GM23338 (cell line): ENCODE measurements at regions not wholly inside any gene's neighbourhood (a gene's known extent, or its start where the extent isn't known, plus 50 kb on each side); places are given as distances from the start of the nearest gene placed in this dataset.

ENCODE experiments used
- ATAC-seq: fragments of 200-7000 bp; cut with Tn5 transposase; 3 replicates; pipeline ENCODE4 v1.9.1; 2020
- DNase-seq: peaks from one replicate; pipeline ENCODE4 v3.0.0-alpha.2; 2015; ENCODE audit warnings: low spot score
- H2AFZ ChIP-seq: fragments of 200-600 bp; sonication (generic); 2 replicates; pipeline ENCODE4 v1.8.0; 2016; ENCODE audit warnings: antibody characterized with exemption, mild to moderate bottlenecking, moderate library complexity
- H3F3A ChIP-seq: fragments of 200-600 bp; sonication (generic); replicated peaks from 2 replicates; pipeline ENCODE4 v1.8.0; 2017; ENCODE audit warnings: antibody characterized with exemption, mixed run types, low read depth
- H3K27ac ChIP-seq: fragments of 200-600 bp; sonication (generic); 2 replicates; pipeline ENCODE4 v1.6.1; 2016; ENCODE audit warnings: low read depth
- H3K27me3 ChIP-seq: fragments of 200-600 bp; sonication (generic); 2 replicates; pipeline ENCODE4 v1.8.0; 2016; ENCODE audit warnings: mild to moderate bottlenecking, mixed run types, moderate library complexity; ENCODE audit not compliant: insufficient read depth
- H3K36me3 ChIP-seq: fragments of 200-600 bp; sonication (generic); 2 replicates; pipeline ENCODE4 v1.8.0; 2016; ENCODE audit warnings: mild to moderate bottlenecking; ENCODE audit not compliant: insufficient read depth
- H3K4me1 ChIP-seq: fragments of 200-600 bp; sonication (generic); 2 replicates; pipeline ENCODE4 v1.8.0; 2016; ENCODE audit warnings: mild to moderate bottlenecking, moderate library complexity; ENCODE audit not compliant: insufficient read depth
- H3K4me2 ChIP-seq: fragments of 200-600 bp; sonication (generic); 2 replicates; pipeline ENCODE4 v1.7.1; 2017; ENCODE audit warnings: mixed run types
- H3K4me3 ChIP-seq: fragments of 200-600 bp; sonication (generic); 2 replicates; pipeline ENCODE4 v1.6.1; 2016; ENCODE audit warnings: mixed run types
- H3K79me2 ChIP-seq: fragments of 200-600 bp; sonication (generic); replicated peaks from 2 replicates; pipeline ENCODE4 v1.8.0; 2017; ENCODE audit warnings: mild to moderate bottlenecking; ENCODE audit not compliant: insufficient read depth
- H3K9me2 ChIP-seq: fragments of 200-600 bp; sonication (generic); 2 replicates; pipeline ENCODE4 v1.8.0; 2017; ENCODE audit not compliant: insufficient read depth
- H4K20me1 ChIP-seq: fragments of 200-600 bp; sonication (generic); replicated peaks from 2 replicates; pipeline ENCODE4 v1.8.0; 2017; ENCODE audit warnings: mild to moderate bottlenecking; ENCODE audit not compliant: insufficient read depth
- H3K27ac Mint-ChIP-seq: 2 replicates; pipeline ENCODE4 v1.8.0; 2020; ENCODE audit warnings: inconsistent platforms, mild to moderate bottlenecking, moderate library complexity, mixed read lengths
- H3K27me3 Mint-ChIP-seq: 3 replicates; pipeline ENCODE4 v1.8.0; 2022; ENCODE audit warnings: low read depth, mild to moderate bottlenecking, moderate library complexity, mixed read lengths, inconsistent platforms; ENCODE audit not compliant: insufficient read depth, poor library complexity
- H3K36me3 Mint-ChIP-seq: 3 replicates; pipeline ENCODE4 v1.8.0; 2021; ENCODE audit warnings: low read depth, mild to moderate bottlenecking, inconsistent platforms, moderate library complexity, mixed read lengths
- H3K4me1 Mint-ChIP-seq: 3 replicates; pipeline ENCODE4 v1.8.0; 2020; ENCODE audit warnings: mild to moderate bottlenecking, inconsistent platforms, mixed read lengths
- H3K4me3 Mint-ChIP-seq: 3 replicates; pipeline ENCODE4 v1.8.0; 2021; ENCODE audit warnings: moderate library complexity, mild to moderate bottlenecking, inconsistent platforms, mixed read lengths
- H3K9me3 Mint-ChIP-seq: 3 replicates; pipeline ENCODE4 v1.8.0; 2020; ENCODE audit warnings: moderate library complexity, mild to moderate bottlenecking, inconsistent platforms, mixed read lengths
- CREB1 ChIP-seq: fragments of 250-450 bp; sonication (Bioruptor Pico); IDR thresholded peaks from 2 replicates; pipeline ENCODE4 v1.5.0; 2020; ENCODE audit warnings: low read depth, mild to moderate bottlenecking, moderate library complexity
- EZH2 ChIP-seq: fragments of 200-600 bp; sonication (generic); IDR thresholded peaks from one replicate; pipeline ENCODE4 v1.8.0; 2017; ENCODE audit warnings: antibody characterized with exemption, mild to moderate bottlenecking, low read depth; ENCODE audit not compliant: unreplicated experiment
- EZH2phosphoT487 ChIP-seq: fragments of 200-600 bp; sonication (generic); IDR thresholded peaks from one replicate; pipeline ENCODE4 v1.8.1; 2018; ENCODE audit warnings: antibody characterized with exemption; ENCODE audit not compliant: unreplicated experiment
- JUNB ChIP-seq: IDR thresholded peaks from one replicate; pipeline ENCODE4 v1.6.1; 2016; ENCODE audit warnings: antibody characterized with exemption; ENCODE audit not compliant: unreplicated experiment
- NANOG ChIP-seq: IDR thresholded peaks from 2 replicates; pipeline ENCODE4 v1.6.1; 2016; ENCODE audit warnings: antibody characterized with exemption, borderline replicate concordance
- POLR2AphosphoS5 ChIP-seq: IDR thresholded peaks from 2 replicates; pipeline ENCODE4 v1.6.1; 2016; ENCODE audit warnings: antibody characterized with exemption, low read depth
- STAT1 ChIP-seq: IDR thresholded peaks from one replicate; pipeline ENCODE4 v1.6.1; 2016; ENCODE audit warnings: antibody characterized with exemption; ENCODE audit not compliant: unreplicated experiment
- ZNF114 ChIP-seq: fragments of 250-450 bp; sonication (Bioruptor Pico); IDR thresholded peaks from 2 replicates; pipeline ENCODE4 v1.5.0; 2020; ENCODE audit warnings: mild to moderate bottlenecking, moderate library complexity
- ZNF331 ChIP-seq: fragments of 250-450 bp; sonication (Bioruptor Pico); IDR thresholded peaks from 2 replicates; pipeline ENCODE4 v1.5.0; 2020; ENCODE audit warnings: low read depth, mild to moderate bottlenecking, moderate library complexity
- TF ChIP-seq, protein P1 (sequence below): IDR thresholded peaks from one replicate; pipeline ENCODE4 v1.6.1; 2018; ENCODE audit warnings: antibody characterized with exemption; ENCODE audit not compliant: unreplicated experiment
- TF ChIP-seq, protein P2 (sequence below), 2 experiments: fragments of 200-600 bp in 1 of 2; sonication (generic) in 1 of 2; conservative IDR thresholded peaks; 2 replicates each; pipeline versions ENCODE4 v1.5.1 to v1.6.1; 2016 to 2017; ENCODE audit warnings: antibody characterized with exemption in 2 of 2, low read depth in 2 of 2, mild to moderate bottlenecking in 2 of 2, moderate library complexity in 1 of 2
- TF ChIP-seq, protein P3 (sequence below): IDR thresholded peaks from 2 replicates; pipeline ENCODE4 v1.6.1; 2016; ENCODE audit warnings: antibody characterized with exemption
- TF ChIP-seq, protein P4 (sequence below): fragments of 250-450 bp; sonication (Bioruptor Pico); IDR thresholded peaks from 2 replicates; pipeline ENCODE4 v1.5.0; 2020; ENCODE audit warnings: mild to moderate bottlenecking, moderate library complexity

DNA sequence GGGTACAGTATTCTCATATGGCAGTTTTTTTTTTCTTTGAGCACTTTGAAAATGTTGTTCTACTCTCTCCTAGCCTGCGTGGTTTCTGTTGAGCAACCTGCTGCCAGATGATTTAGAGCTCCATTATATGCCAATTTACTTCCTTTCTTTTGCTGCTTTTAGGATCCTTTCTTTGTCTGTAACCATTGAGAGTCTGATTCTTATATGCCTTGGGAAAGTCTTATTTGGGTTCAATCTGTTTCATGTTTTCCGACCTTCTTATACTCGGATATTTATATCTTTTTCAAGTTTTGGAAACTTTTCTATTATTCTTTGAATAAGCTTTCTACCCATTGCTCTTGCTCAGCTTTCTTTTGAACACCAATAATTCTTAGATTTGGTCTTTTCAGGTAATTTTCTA, 138.1 kb upstream of the RAG2 start:
- Histone ChIP-seq H2AFZ (no peak overlapping the region), H3K36me3 (no peaks in the 10 kb centered on the region), H3K9me2 (peaks cover 7% of the 10 kb centered on the region), H3K4me3 (no peak overlapping the region), H4K20me1 (no peaks in the 10 kb centered on the region), H3F3A (no peaks in the 10 kb centered on the region), H3K79me2 (no peaks in the 10 kb centered on the region), H3K4me1 (no peaks in the 10 kb centered on the region), H3K27ac (no peak overlapping the region), H3K4me2 (no peak overlapping the region), H3K27me3 (no peaks in the 10 kb centered on the region)
- Mint-ChIP-seq H3K4me3 (no peak overlapping the region), H3K9me3 (no peaks in the 10 kb centered on the region), H3K27ac (no peak overlapping the region), H3K36me3 (no peaks in the 10 kb centered on the region), H3K4me1 (no peaks in the 10 kb centered on the region), H3K27me3 (peaks cover 2% of the 10 kb centered on the region)
- TF ChIP-seq, protein P1, sequence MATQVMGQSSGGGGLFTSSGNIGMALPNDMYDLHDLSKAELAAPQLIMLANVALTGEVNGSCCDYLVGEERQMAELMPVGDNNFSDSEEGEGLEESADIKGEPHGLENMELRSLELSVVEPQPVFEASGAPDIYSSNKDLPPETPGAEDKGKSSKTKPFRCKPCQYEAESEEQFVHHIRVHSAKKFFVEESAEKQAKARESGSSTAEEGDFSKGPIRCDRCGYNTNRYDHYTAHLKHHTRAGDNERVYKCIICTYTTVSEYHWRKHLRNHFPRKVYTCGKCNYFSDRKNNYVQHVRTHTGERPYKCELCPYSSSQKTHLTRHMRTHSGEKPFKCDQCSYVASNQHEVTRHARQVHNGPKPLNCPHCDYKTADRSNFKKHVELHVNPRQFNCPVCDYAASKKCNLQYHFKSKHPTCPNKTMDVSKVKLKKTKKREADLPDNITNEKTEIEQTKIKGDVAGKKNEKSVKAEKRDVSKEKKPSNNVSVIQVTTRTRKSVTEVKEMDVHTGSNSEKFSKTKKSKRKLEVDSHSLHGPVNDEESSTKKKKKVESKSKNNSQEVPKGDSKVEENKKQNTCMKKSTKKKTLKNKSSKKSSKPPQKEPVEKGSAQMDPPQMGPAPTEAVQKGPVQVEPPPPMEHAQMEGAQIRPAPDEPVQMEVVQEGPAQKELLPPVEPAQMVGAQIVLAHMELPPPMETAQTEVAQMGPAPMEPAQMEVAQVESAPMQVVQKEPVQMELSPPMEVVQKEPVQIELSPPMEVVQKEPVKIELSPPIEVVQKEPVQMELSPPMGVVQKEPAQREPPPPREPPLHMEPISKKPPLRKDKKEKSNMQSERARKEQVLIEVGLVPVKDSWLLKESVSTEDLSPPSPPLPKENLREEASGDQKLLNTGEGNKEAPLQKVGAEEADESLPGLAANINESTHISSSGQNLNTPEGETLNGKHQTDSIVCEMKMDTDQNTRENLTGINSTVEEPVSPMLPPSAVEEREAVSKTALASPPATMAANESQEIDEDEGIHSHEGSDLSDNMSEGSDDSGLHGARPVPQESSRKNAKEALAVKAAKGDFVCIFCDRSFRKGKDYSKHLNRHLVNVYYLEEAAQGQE = no peak
- TF ChIP-seq ZNF114 (CRISPR knock-in tag) = no peak
- no peak for TF ChIP-seq ZNF331
- TF ChIP-seq, protein P2, sequence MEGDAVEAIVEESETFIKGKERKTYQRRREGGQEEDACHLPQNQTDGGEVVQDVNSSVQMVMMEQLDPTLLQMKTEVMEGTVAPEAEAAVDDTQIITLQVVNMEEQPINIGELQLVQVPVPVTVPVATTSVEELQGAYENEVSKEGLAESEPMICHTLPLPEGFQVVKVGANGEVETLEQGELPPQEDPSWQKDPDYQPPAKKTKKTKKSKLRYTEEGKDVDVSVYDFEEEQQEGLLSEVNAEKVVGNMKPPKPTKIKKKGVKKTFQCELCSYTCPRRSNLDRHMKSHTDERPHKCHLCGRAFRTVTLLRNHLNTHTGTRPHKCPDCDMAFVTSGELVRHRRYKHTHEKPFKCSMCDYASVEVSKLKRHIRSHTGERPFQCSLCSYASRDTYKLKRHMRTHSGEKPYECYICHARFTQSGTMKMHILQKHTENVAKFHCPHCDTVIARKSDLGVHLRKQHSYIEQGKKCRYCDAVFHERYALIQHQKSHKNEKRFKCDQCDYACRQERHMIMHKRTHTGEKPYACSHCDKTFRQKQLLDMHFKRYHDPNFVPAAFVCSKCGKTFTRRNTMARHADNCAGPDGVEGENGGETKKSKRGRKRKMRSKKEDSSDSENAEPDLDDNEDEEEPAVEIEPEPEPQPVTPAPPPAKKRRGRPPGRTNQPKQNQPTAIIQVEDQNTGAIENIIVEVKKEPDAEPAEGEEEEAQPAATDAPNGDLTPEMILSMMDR (conservative IDR thresholded peaks at IDR 0.05; ENCODE audit: low read depth in 2 of 2) = no peak
- TF ChIP-seq JUNB = no peak
- TF ChIP-seq, protein P3, sequence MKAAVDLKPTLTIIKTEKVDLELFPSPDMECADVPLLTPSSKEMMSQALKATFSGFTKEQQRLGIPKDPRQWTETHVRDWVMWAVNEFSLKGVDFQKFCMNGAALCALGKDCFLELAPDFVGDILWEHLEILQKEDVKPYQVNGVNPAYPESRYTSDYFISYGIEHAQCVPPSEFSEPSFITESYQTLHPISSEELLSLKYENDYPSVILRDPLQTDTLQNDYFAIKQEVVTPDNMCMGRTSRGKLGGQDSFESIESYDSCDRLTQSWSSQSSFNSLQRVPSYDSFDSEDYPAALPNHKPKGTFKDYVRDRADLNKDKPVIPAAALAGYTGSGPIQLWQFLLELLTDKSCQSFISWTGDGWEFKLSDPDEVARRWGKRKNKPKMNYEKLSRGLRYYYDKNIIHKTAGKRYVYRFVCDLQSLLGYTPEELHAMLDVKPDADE = no peak
- TF ChIP-seq POLR2AphosphoS5 = no peak
- no peak for TF ChIP-seq STAT1
- no peak for TF ChIP-seq EZH2
- no peak for TF ChIP-seq NANOG
- no peak for TF ChIP-seq CREB1 (CRISPR knock-in tag)
- TF ChIP-seq, protein P4, sequence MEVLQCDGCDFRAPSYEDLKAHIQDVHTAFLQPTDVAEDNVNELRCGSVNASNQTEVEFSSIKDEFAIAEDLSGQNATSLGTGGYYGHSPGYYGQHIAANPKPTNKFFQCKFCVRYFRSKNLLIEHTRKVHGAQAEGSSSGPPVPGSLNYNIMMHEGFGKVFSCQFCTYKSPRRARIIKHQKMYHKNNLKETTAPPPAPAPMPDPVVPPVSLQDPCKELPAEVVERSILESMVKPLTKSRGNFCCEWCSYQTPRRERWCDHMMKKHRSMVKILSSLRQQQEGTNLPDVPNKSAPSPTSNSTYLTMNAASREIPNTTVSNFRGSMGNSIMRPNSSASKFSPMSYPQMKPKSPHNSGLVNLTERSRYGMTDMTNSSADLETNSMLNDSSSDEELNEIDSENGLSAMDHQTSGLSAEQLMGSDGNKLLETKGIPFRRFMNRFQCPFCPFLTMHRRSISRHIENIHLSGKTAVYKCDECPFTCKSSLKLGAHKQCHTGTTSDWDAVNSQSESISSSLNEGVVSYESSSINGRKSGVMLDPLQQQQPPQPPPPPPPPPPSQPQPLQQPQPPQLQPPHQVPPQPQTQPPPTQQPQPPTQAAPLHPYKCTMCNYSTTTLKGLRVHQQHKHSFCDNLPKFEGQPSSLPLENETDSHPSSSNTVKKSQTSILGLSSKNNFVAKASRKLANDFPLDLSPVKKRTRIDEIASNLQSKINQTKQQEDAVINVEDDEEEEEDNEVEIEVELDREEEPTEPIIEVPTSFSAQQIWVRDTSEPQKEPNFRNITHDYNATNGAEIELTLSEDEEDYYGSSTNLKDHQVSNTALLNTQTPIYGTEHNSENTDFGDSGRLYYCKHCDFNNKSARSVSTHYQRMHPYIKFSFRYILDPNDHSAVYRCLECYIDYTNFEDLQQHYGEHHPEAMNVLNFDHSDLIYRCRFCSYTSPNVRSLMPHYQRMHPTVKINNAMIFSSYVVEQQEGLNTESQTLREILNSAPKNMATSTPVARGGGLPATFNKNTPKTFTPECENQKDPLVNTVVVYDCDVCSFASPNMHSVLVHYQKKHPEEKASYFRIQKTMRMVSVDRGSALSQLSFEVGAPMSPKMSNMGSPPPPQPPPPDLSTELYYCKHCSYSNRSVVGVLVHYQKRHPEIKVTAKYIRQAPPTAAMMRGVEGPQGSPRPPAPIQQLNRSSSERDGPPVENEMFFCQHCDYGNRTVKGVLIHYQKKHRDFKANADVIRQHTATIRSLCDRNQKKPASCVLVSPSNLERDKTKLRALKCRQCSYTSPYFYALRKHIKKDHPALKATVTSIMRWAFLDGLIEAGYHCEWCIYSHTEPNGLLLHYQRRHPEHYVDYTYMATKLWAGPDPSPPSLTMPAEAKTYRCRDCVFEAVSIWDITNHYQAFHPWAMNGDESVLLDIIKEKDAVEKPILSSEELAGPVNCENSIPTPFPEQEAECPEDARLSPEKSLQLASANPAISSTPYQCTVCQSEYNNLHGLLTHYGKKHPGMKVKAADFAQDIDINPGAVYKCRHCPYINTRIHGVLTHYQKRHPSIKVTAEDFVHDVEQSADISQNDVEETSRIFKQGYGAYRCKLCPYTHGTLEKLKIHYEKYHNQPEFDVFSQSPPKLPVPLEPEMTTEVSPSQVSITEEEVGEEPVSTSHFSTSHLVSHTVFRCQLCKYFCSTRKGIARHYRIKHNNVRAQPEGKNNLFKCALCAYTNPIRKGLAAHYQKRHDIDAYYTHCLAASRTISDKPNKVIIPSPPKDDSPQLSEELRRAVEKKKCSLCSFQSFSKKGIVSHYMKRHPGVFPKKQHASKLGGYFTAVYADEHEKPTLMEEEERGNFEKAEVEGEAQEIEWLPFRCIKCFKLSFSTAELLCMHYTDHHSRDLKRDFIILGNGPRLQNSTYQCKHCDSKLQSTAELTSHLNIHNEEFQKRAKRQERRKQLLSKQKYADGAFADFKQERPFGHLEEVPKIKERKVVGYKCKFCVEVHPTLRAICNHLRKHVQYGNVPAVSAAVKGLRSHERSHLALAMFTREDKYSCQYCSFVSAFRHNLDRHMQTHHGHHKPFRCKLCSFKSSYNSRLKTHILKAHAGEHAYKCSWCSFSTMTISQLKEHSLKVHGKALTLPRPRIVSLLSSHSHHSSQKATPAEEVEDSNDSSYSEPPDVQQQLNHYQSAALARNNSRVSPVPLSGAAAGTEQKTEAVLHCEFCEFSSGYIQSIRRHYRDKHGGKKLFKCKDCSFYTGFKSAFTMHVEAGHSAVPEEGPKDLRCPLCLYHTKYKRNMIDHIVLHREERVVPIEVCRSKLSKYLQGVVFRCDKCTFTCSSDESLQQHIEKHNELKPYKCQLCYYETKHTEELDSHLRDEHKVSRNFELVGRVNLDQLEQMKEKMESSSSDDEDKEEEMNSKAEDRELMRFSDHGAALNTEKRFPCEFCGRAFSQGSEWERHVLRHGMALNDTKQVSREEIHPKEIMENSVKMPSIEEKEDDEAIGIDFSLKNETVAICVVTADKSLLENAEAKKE = no peak
- TF ChIP-seq EZH2phosphoT487 = no peak
- no peak for ATAC-seq
- DNase-seq = no peak
